GM10248 (cell line): ENCODE measurements at regions not wholly inside any gene's neighbourhood (a gene's known extent, or its start where the extent isn't known, plus 50 kb on each side); places are given as distances from the start of the nearest gene placed in this dataset.

Experiments
- CTCF ChIA-PET: fragments of 300-600 bp; sonication (Branson Sonifier 250); formaldehyde crosslinking; extraction: SDS; loops from one replicate; lab custom pipeline; 2021; ENCODE audit warnings: antibody characterized with exemption; lab: Yijun Ruan, JAX
- POLR2A ChIA-PET: fragments of 350-650 bp; sonication (Branson Sonifier 250); formaldehyde crosslinking; extraction: SDS; loops from one replicate; lab custom pipeline; 2020; ENCODE audit warnings: antibody characterized with exemption; lab: Yijun Ruan, JAX
- DNase-seq: peaks from one replicate; pipeline ENCODE4 v3.0.0; 2012; ENCODE audit errors: extremely low spot score
- TF ChIP-seq, protein P1 (sequence below): IDR thresholded peaks from 2 replicates; pipeline ENCODE4 v1.5.1; 2012; ENCODE audit warnings: mild to moderate bottlenecking, low read depth; ENCODE audit errors: extremely low read depth, missing control alignments, control extremely low read depth

DNA sequence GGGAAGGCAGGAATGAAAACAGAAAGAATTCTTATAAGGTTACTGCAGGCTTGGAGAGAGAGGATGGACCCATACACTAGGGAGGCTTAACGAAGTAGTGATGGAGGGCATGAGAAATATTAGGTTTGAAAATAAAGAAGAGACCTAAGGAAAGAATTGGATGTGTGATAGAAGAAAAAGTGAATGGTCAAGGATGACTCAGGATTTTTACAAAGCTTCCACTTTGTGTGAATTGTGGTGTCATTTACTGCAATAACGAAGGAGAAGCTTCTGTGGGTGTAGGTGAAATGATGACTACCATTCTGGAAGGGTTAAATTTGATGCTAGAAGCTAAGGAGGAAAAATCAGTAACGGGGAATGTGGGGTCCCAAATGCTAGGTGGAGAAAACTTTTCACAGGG is 191.2 kb downstream of the UTRN start:
- CTCF ChIA-PET = interaction anchor here (0.8 to 1.2 kb wide), 2 partner anchors 12 to 17 kb away, joined by 3 read pairs; no protein-coding TSS in a partner anchor
- no peak for DNase-seq
- POLR2A ChIA-PET = no interaction called here
- TF ChIP-seq, protein P1, sequence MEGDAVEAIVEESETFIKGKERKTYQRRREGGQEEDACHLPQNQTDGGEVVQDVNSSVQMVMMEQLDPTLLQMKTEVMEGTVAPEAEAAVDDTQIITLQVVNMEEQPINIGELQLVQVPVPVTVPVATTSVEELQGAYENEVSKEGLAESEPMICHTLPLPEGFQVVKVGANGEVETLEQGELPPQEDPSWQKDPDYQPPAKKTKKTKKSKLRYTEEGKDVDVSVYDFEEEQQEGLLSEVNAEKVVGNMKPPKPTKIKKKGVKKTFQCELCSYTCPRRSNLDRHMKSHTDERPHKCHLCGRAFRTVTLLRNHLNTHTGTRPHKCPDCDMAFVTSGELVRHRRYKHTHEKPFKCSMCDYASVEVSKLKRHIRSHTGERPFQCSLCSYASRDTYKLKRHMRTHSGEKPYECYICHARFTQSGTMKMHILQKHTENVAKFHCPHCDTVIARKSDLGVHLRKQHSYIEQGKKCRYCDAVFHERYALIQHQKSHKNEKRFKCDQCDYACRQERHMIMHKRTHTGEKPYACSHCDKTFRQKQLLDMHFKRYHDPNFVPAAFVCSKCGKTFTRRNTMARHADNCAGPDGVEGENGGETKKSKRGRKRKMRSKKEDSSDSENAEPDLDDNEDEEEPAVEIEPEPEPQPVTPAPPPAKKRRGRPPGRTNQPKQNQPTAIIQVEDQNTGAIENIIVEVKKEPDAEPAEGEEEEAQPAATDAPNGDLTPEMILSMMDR = no peak

DNA sequence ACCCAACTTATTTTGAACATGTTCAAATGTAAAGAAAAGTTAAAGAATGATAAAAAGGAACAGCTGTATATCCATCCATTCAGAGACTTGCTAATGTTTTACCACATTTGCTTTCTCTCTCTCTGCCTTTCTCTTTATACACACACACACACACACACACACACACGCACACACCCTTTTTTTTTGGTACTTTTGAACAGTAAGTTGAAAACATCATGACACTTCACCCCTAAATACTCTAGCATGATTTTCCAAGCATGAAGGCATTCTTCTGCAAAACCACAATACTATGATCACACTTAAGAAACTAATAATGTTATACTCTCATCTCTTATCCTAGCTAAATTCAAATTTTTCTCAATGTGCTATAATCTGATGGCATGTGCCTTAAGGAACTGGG is 192.3 kb downstream of the UTRN start:
- ChIA-PET POLR2A (no interaction called here), CTCF (interaction anchor here (1.5 kb wide), 1 partner anchor 364 kb away, joined by 3 read pairs; no protein-coding TSS in a partner anchor)
- TF ChIP-seq, protein P1 = no peak
- no peak for DNase-seq

DNA sequence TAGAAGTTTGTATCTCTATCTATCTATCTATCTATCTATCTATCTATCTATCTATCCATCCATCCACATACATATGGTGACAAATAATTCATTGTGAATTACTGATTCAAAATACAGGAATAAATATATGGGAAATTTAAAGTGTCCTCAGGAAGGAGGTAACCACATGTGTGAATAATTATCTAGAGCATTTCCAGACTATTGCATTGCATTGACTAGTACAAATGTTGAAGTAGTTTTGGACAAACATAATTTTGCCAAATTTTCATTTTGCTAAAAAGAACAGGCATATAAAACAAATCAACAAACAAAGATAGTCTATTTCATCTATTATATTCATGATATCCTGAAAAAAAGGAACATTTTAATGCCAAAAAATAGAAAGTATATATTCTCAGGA is 192.7 kb downstream of the UTRN start:
- no peak for DNase-seq
- ChIA-PET CTCF (interaction anchor here (1.5 to 2.8 kb wide), 2 partner anchors 11 to 364 kb away, joined by 3 to 18 read pairs; no protein-coding TSS in a partner anchor), POLR2A (no interaction called here)
- TF ChIP-seq, protein P1 = no peak

DNA sequence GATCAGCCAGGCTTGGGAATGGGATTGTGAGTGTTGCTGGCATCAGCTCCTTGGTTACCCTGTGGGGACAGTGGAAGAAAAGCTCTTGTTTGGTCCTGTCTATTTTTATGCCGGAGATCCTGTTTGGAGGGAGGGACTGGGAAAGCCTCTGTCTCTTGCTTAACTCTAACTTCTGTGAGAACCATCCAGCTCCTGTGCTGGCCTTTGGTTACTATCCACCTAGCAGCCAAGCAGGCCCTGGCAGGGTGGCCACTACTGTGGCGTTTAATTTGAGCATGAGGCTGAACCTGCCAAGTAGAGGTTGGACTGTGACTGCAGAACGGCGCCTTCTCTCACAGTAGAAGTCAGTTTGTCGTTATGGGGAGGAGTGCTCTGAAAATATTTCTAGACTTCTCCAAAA is 193.3 kb downstream of the UTRN start:
- POLR2A ChIA-PET = no interaction called here
- no peak for DNase-seq
- TF ChIP-seq, protein P1 = no peak
- CTCF ChIA-PET = interaction anchor here (2.8 kb wide), 1 partner anchor 11 kb away, joined by 18 read pairs; no protein-coding TSS in a partner anchor

DNA sequence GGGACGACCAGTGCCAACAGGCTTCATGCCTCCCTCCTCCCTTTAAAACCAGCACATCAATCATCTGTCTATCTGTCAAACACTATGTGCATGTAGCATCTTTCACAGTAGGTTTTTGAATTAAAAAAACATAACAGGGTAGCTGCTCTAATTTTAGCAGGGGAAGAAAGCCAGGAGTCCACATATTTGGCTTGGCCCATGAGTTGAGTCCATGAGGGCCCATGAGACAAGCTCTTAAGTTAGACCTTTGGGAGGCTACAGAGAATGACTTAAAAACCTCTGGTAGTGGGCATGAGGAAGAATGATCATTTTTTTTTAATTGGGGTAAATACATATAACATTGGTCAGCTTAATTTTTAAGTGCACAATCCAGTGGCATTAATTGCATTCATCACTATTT is 194.9 kb downstream of the UTRN start:
- CTCF ChIA-PET = interaction anchor here (0.8 to 2.8 kb wide), 11 partner anchors 8 to 905 kb away, joined by 3 to 18 read pairs (median 4); no protein-coding TSS in a partner anchor
- POLR2A ChIA-PET = no interaction called here
- no peak for DNase-seq
- TF ChIP-seq, protein P1 = no peak

DNA sequence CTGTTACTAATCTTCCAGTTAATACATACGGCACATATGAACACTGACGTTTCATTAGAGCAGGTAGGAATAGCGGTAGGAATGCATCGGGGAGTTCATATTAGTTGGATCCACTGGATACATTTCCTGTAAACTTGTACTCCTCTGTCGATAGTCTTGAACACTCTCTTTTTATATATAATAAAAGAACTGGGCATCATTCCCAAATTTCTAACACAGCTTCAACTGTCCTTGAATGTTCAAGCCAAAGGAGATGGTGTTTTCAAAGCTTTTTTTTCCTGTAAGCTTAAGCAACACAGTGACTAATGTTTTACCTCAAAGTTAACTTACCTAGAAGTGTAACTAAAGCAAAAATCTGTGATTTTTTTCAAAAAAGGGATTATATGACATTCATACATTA is 195.3 kb downstream of the UTRN start:
- TF ChIP-seq, protein P1 = no peak
- ChIA-PET CTCF (interaction anchor here (0.8 to 2.8 kb wide), 10 partner anchors 10 to 905 kb away, joined by 3 to 18 read pairs (median 5); no protein-coding TSS in a partner anchor), POLR2A (no interaction called here)
- DNase-seq = no peak

DNA sequence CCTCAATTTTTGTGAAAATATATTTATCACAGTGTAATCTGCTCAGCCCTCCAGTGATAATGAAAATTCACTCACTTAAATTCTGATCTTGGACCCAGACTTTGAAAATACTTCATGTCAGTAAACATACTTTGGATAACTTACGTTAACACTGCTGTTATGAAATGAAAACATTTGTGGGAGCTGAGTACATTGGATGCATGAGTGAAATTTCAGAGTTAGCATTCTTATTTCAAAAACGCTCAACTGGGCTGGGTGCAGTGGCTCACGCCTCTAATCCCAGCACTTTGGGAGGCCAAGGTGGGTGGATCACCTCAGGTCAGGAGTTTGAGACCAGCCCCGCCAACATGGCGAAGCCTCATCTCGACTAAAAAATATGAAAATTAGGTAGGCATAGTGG is 196.4 kb downstream of the UTRN start:
- TF ChIP-seq, protein P1 = no peak
- CTCF ChIA-PET = interaction anchor here (0.7 to 2.6 kb wide), 17 partner anchors 8 to 376 kb away, joined by 3 to 13 read pairs (median 4); no protein-coding TSS in a partner anchor
- DNase-seq = no peak
- POLR2A ChIA-PET = no interaction called here
